ENCODE measurements at regions not wholly inside any gene's neighbourhood (a gene's known extent, or its start where the extent isn't known, plus 50 kb on each side); places are given as distances from the start of the nearest gene placed in this dataset.
"Not testable (repeated sequence)": the region's sequence is repeated elsewhere in the genome, so short reads cannot be mapped to it uniquely, and the experiment has no call there.

DNA sequence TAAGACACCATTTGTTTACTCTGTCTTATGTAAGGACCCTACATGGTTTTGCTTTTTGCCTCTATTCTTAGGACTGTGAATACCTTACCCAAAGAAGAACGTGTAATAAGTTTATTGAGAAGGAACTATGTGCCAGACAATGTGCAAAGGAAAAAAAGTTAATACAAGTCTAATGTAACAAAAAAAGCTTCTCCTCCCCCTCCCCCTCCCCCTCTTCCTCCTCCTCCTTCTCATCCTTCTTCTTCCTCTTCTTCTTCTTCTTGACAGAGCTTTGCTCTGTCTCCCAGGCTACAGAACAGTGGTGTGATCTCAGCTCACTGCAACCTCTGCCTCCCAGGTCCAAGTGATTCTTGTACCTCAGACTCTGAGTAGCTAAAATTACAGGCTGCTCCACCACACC is 50.9 kb upstream of the MITF start:
- no peak for DNase-seq
- Mint-ChIP-seq H3K4me3 (no peak overlapping the region), H3K36me3 (ENCODE audit: insufficient read depth) (no peaks in the 10 kb centered on the region), H3K4me1 (ENCODE audit: low read depth) (no peaks in the 10 kb centered on the region), H3K27me3 (ENCODE audit: low read depth) (no peaks in the 10 kb centered on the region), H3K9me3 (no peaks in the 10 kb centered on the region)
- no peak for ATAC-seq

DNA sequence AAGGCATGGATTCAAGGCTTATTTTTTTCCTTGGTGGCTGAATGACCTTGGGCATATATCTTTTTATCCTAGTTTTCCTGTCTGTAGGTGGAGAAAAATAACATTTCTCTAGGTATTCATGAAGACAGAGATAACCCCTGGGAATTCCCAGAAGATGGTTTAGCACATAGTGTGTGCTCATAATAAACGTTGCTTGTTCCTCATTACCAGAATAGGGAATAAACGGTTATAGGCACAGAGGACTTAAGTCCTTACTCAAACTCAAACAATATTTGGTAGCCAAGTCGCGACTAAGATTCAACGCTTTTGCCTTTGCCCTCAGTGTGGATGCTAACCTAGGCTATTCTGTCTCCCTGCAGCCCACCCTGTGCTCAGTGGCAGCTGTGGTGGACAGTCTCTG is 51.6 kb upstream of the MITF start:
- no peaks in the 10 kb centered on the region for H3K4me1 Mint-ChIP-seq (ENCODE audit: low read depth)
- H3K36me3 Mint-ChIP-seq (ENCODE audit: insufficient read depth), result no peaks in the 10 kb centered on the region
- no peak overlapping the region for H3K4me3 Mint-ChIP-seq
- H3K9me3 Mint-ChIP-seq, result no peaks in the 10 kb centered on the region
- H3K27me3 Mint-ChIP-seq (ENCODE audit: low read depth), result no peaks in the 10 kb centered on the region
- no peak for ATAC-seq
- DNase-seq, result no peak

DNA sequence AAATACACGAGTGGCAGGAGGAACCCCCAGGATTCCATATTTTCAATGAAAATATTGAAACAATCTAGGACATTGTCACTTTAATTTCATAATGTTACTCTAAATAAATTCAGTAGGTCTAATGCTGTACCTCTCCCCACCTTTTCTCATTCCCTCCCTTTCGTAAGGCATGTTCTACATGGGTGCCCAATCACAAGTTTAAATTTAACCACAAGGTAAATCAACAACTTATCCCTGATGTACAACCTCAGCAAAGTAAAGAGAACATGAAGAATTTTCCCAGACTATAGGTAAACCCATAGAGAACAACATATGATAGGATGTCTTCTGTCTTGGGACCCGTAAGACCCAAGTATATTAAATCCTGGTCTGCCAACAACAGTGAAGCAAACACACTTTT is 53.2 kb upstream of the MITF start:
- H3K4me1 Mint-ChIP-seq (ENCODE audit: low read depth), result no peaks in the 10 kb centered on the region
- ATAC-seq, result no peak
- H3K27me3 Mint-ChIP-seq (ENCODE audit: low read depth), result no peaks in the 10 kb centered on the region
- H3K4me3 Mint-ChIP-seq, result no peak overlapping the region
- DNase-seq, result no peak
- no peaks in the 10 kb centered on the region for H3K36me3 Mint-ChIP-seq (ENCODE audit: insufficient read depth)
- no peaks in the 10 kb centered on the region for H3K9me3 Mint-ChIP-seq

GRCh38 chr3:69684309-69684961 is 54.8 kb upstream of the MITF start:
- ATAC-seq (no peak), DNase-seq (no peak)

GRCh38 chr3:69683082-69683806 is 56.0 kb upstream of the MITF start:
- no peak for ATAC-seq
- Mint-ChIP-seq H3K4me3 (no peak overlapping the region), H3K4me1 (ENCODE audit: low read depth) (no peaks in the 10 kb centered on the region), H3K9me3 (no peaks in the 10 kb centered on the region), H3K27me3 (ENCODE audit: low read depth) (no peaks in the 10 kb centered on the region), H3K36me3 (ENCODE audit: insufficient read depth) (no peaks in the 10 kb centered on the region)
- no peak for DNase-seq

More at GRCh38 chr3:69684309-69684961, 54.8 kb upstream of the MITF start:
- H3K4me3 Mint-ChIP-seq, result no peak overlapping the region
- H3K36me3 Mint-ChIP-seq (ENCODE audit: insufficient read depth), result no peaks in the 10 kb centered on the region
- H3K9me3 Mint-ChIP-seq, result no peaks in the 10 kb centered on the region
- no peaks in the 10 kb centered on the region for H3K27me3 Mint-ChIP-seq (ENCODE audit: low read depth)
- H3K4me1 Mint-ChIP-seq (ENCODE audit: low read depth), result no peaks in the 10 kb centered on the region

GRCh38 chr3:69677456-69677855 is 61.8 kb upstream of the MITF start:
- DNase-seq; H3K4me3 Mint-ChIP-seq; H3K36me3 Mint-ChIP-seq (ENCODE audit: insufficient read depth); H3K9me3 Mint-ChIP-seq; ATAC-seq; H3K27me3 Mint-ChIP-seq (ENCODE audit: low read depth); H3K4me1 Mint-ChIP-seq (ENCODE audit: low read depth): not testable (repeated sequence)

GRCh38 chr3:69675786-69676530 is 63.3 kb upstream of the MITF start:
- Mint-ChIP-seq H3K4me3 (no peak overlapping the region), H3K9me3 (no peaks in the 10 kb centered on the region), H3K36me3 (ENCODE audit: insufficient read depth) (no peaks in the 10 kb centered on the region), H3K27me3 (ENCODE audit: low read depth) (peaks cover 6% of the 10 kb centered on the region), H3K4me1 (ENCODE audit: low read depth) (no peaks in the 10 kb centered on the region)
- no peak for ATAC-seq
- no peak for DNase-seq

- no peak for DNase-seq
- ATAC-seq, result no peak
- Mint-ChIP-seq H3K36me3 (ENCODE audit: insufficient read depth) (no peaks in the 10 kb centered on the region), H3K27me3 (ENCODE audit: low read depth) (peaks cover 6% of the 10 kb centered on the region), H3K4me3 (no peak overlapping the region), H3K9me3 (no peaks in the 10 kb centered on the region), H3K4me1 (ENCODE audit: low read depth) (no peaks in the 10 kb centered on the region)
Measured at GRCh38 chr3:69674752-69675151, 64.5 kb upstream of the MITF start.

- Mint-ChIP-seq H3K4me1 (ENCODE audit: low read depth) (no peaks in the 10 kb centered on the region), H3K27me3 (ENCODE audit: low read depth) (peaks cover 6% of the 10 kb centered on the region), H3K4me3 (no peak overlapping the region), H3K9me3 (no peaks in the 10 kb centered on the region), H3K36me3 (ENCODE audit: insufficient read depth) (no peaks in the 10 kb centered on the region)
- DNase-seq (no peak), ATAC-seq (no peak)
Measured at GRCh38 chr3:69671082-69671952, 67.9 kb upstream of the MITF start.

- Mint-ChIP-seq H3K9me3 (no peaks in the 10 kb centered on the region), H3K4me3 (no peak overlapping the region), H3K27me3 (ENCODE audit: low read depth) (peaks cover 4% of the 10 kb centered on the region), H3K36me3 (ENCODE audit: insufficient read depth) (no peaks in the 10 kb centered on the region), H3K4me1 (ENCODE audit: low read depth) (no peaks in the 10 kb centered on the region)
- no peak for ATAC-seq
- no peak for DNase-seq
Measured at GRCh38 chr3:69669070-69669469, 70.2 kb upstream of the MITF start.

- H3K36me3 Mint-ChIP-seq (ENCODE audit: insufficient read depth), result no peaks in the 10 kb centered on the region
- DNase-seq (no peak), ATAC-seq (no peak)
- H3K27me3 Mint-ChIP-seq (ENCODE audit: low read depth), result no peaks in the 10 kb centered on the region
- H3K9me3 Mint-ChIP-seq, result no peaks in the 10 kb centered on the region
- no peaks in the 10 kb centered on the region for H3K4me1 Mint-ChIP-seq (ENCODE audit: low read depth)
- H3K4me3 Mint-ChIP-seq, result no peak overlapping the region
Measured at GRCh38 chr3:69665026-69665737, 74.1 kb upstream of the MITF start.

- ATAC-seq, result no peak
- Mint-ChIP-seq H3K36me3 (ENCODE audit: insufficient read depth) (no peaks in the 10 kb centered on the region), H3K9me3 (no peaks in the 10 kb centered on the region), H3K4me1 (ENCODE audit: low read depth) (no peaks in the 10 kb centered on the region), H3K4me3 (no peak overlapping the region), H3K27me3 (ENCODE audit: low read depth) (no peaks in the 10 kb centered on the region)
- no peak for DNase-seq
Measured at GRCh38 chr3:69660631-69661030, 78.6 kb upstream of the MITF start.

- Mint-ChIP-seq H3K4me3 (no peak overlapping the region), H3K4me1 (ENCODE audit: low read depth) (no peaks in the 10 kb centered on the region), H3K9me3 (no peaks in the 10 kb centered on the region), H3K36me3 (ENCODE audit: insufficient read depth) (no peaks in the 10 kb centered on the region), H3K27me3 (ENCODE audit: low read depth) (no peaks in the 10 kb centered on the region)
- no peak for ATAC-seq
- DNase-seq, result no peak
Measured at GRCh38 chr3:69659180-69659910, 79.9 kb upstream of the MITF start.

All from activated T-cell treated with anti-CD3 and anti-CD28 coated beads, Interleukin-2, amount 50 U/mL, for 4 hours (primary cell).